ENCODE measurements at regions not wholly inside any gene's neighbourhood (a gene's known extent, or its start where the extent isn't known, plus 50 kb on each side); places are given as distances from the start of the nearest gene placed in this dataset.
"Not testable (repeated sequence)": the region's sequence is repeated elsewhere in the genome, so short reads cannot be mapped to it uniquely, and the experiment has no call there.

DNA sequence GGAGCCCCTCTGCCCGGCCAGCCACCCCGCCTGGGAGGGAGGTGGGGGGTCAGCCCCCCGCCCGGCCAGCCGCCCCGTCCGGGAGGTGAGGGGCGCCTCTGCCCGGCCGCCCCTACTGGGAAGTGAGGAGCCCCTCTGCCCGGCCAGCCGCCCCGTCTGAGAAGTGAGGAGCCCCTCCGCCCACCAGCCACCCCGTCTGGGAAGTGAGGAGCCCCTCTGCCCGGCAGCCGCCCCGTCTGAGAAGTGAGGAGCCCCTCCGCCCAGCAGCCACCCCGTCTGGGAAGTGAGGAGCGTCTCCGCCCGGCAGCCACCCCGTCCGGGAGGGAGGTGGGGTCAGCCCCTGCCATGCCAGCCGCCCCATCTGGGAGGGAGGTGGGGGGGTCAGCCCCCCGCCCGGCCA lies 102.8 kb downstream of the ID4 start:
- not testable (repeated sequence) for H3K4me2 ChIP-seq (ENCODE audit: low read length); H2BK12ac ChIP-seq (ENCODE audit: low read length); H3K27ac ChIP-seq (ENCODE audit: low read depth, low read length); H4K91ac ChIP-seq (ENCODE audit: low read depth, low read length); H3K4me3 ChIP-seq (ENCODE audit: low read depth, low read length); H3K9me3 ChIP-seq (ENCODE audit: insufficient read depth, low read depth, low read length); H2BK120ac ChIP-seq (ENCODE audit: insufficient read depth, low read length, poor library complexity); H2BK5ac ChIP-seq (ENCODE audit: low read depth, low read length, poor library complexity); H3K79me1 ChIP-seq (ENCODE audit: low read length); H3K14ac ChIP-seq (ENCODE audit: low read length); H3K36me3 ChIP-seq (ENCODE audit: control insufficient read depth in 1 of 2, insufficient read depth in 2 of 2, low read length in 2 of 2); H3K79me2 ChIP-seq (ENCODE audit: control insufficient read depth, insufficient read depth, low read length, poor library complexity); H3K4ac ChIP-seq (ENCODE audit: low read depth, low read length); H3K4me1 ChIP-seq (ENCODE audit: control insufficient read depth in 1 of 2, insufficient read depth in 2 of 2, low read length in 2 of 2); H2AK5ac ChIP-seq (ENCODE audit: low read length); H3K9ac ChIP-seq (ENCODE audit: low read length); H2AFZ ChIP-seq (ENCODE audit: insufficient read depth, low read length, poor library complexity); DNase-seq; H4K12ac ChIP-seq (ENCODE audit: low read depth, low read length); H3K27me3 ChIP-seq (ENCODE audit: insufficient read depth, low read length); H3K23ac ChIP-seq (ENCODE audit: low read length); H4K8ac ChIP-seq (ENCODE audit: low read depth, low read length); H3K18ac ChIP-seq (ENCODE audit: low read length)
- no CpG with 5 or more reads among the region's 28 CpGs for WGBS (ENCODE audit: extremely low coverage, insufficient coverage, insufficient read length)

DNA sequence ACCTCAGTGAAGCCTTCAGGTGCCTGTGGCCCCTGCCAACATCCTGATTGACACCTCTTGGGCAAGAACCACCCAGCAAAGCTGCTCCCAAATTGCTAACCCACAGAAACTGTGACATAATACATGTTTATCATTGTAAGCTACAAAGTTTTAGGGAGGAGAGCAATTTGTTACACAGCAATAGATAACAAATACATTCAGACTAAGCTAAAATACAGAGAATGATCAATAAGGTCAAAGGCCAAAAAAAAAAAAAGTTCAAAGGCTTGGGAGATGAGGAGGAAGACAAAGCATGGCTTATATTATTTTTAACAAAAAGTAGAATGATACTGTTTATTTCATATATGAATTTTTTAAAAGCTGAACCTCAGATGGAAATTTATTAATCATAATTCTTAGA lies 105.9 kb downstream of the ID4 start:
- Histone ChIP-seq H3K27me3 (ENCODE audit: insufficient read depth, low read length) (no peaks in the 10 kb centered on the region), H3K36me3 (ENCODE audit: control insufficient read depth in 1 of 2, insufficient read depth in 2 of 2, low read length in 2 of 2) (no peaks in the 10 kb centered on the region)

DNA sequence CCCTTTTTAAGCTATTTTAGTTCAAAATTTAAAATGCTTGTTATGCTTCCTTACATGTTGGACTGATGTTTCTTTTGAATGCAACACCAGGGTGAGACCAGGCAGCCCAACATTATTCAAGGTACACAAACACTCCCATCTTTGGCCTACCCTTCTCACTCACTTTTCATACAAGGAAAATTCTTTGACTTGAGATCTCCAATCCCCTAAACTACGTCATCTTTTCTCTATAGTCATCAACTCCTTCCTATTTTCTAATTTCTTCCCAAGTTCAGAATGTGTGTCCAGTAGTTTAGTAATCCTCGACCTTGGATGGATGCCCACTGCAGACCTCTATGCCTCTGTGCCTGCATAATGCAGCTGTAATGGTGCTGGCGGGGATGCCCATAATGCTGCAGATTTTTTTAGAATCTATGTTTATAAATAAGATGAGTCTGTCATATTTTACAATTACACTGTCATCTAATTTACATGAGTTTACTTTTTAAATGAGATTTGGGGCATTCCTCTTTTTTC lies 108.7 kb downstream of the ID4 start:
- no peaks in the 10 kb centered on the region for H3K27me3 ChIP-seq (ENCODE audit: insufficient read depth, low read length)
- no peaks in the 10 kb centered on the region for H3K9me3 ChIP-seq (ENCODE audit: insufficient read depth, low read depth, low read length)
- no peak overlapping the region for H3K4me3 ChIP-seq (ENCODE audit: low read depth, low read length)
- H4K12ac ChIP-seq (ENCODE audit: low read depth, low read length), result no peak overlapping the region
- H3K4ac ChIP-seq (ENCODE audit: low read depth, low read length), result no peak overlapping the region
- no peak overlapping the region for H3K23ac ChIP-seq (ENCODE audit: low read length)
- H3K79me2 ChIP-seq (ENCODE audit: control insufficient read depth, insufficient read depth, low read length, poor library complexity), result no peaks in the 10 kb centered on the region
- WGBS (ENCODE audit: extremely low coverage, insufficient coverage, insufficient read length), result 100% methylated on average over 1 of the region's 3 CpGs
- H3K4me2 ChIP-seq (ENCODE audit: low read length), result no peak overlapping the region
- H3K14ac ChIP-seq (ENCODE audit: low read length), result no peak overlapping the region
- H3K36me3 ChIP-seq (ENCODE audit: control insufficient read depth in 1 of 2, insufficient read depth in 2 of 2, low read length in 2 of 2), result no peaks in the 10 kb centered on the region
- H3K79me1 ChIP-seq (ENCODE audit: low read length), result no peaks in the 10 kb centered on the region
- DNase-seq, result no peak
- H2BK5ac ChIP-seq (ENCODE audit: low read depth, low read length, poor library complexity), result no peak overlapping the region
- H2BK12ac ChIP-seq (ENCODE audit: low read length), result no peak overlapping the region
- no peak overlapping the region for H2AK5ac ChIP-seq (ENCODE audit: low read length)
- no peaks in the 10 kb centered on the region for H3K4me1 ChIP-seq (ENCODE audit: control insufficient read depth in 1 of 2, insufficient read depth in 2 of 2, low read length in 2 of 2)
- H4K91ac ChIP-seq (ENCODE audit: low read depth, low read length), result no peak overlapping the region
- no peak overlapping the region for H3K27ac ChIP-seq (ENCODE audit: low read depth, low read length)
- H3K18ac ChIP-seq (ENCODE audit: low read length), result no peak overlapping the region
- no peak overlapping the region for H2AFZ ChIP-seq (ENCODE audit: insufficient read depth, low read length, poor library complexity)
- H3K9ac ChIP-seq (ENCODE audit: low read length), result no peak overlapping the region
- no peak overlapping the region for H2BK120ac ChIP-seq (ENCODE audit: insufficient read depth, low read length, poor library complexity)
- H4K8ac ChIP-seq (ENCODE audit: low read depth, low read length), result no peak overlapping the region

More for the DNA sequence above, 105.9 kb downstream of the ID4 start:
- no peak overlapping the region for H3K23ac ChIP-seq (ENCODE audit: low read length)
- H4K8ac ChIP-seq (ENCODE audit: low read depth, low read length), result no peak overlapping the region
- H2AFZ ChIP-seq (ENCODE audit: insufficient read depth, low read length, poor library complexity), result no peak overlapping the region
- no peaks in the 10 kb centered on the region for H3K9me3 ChIP-seq (ENCODE audit: insufficient read depth, low read depth, low read length)
- no peak overlapping the region for H2BK5ac ChIP-seq (ENCODE audit: low read depth, low read length, poor library complexity)
- no peak overlapping the region for H3K27ac ChIP-seq (ENCODE audit: low read depth, low read length)
- no peak overlapping the region for H3K9ac ChIP-seq (ENCODE audit: low read length)
- H3K18ac ChIP-seq (ENCODE audit: low read length), result no peak overlapping the region
- H4K12ac ChIP-seq (ENCODE audit: low read depth, low read length), result no peak overlapping the region
- no peak overlapping the region for H3K4me3 ChIP-seq (ENCODE audit: low read depth, low read length)
- H2BK12ac ChIP-seq (ENCODE audit: low read length), result no peak overlapping the region
- no peak overlapping the region for H2BK120ac ChIP-seq (ENCODE audit: insufficient read depth, low read length, poor library complexity)
- H3K4me1 ChIP-seq (ENCODE audit: control insufficient read depth in 1 of 2, insufficient read depth in 2 of 2, low read length in 2 of 2), result no peaks in the 10 kb centered on the region
- no peak overlapping the region for H3K14ac ChIP-seq (ENCODE audit: low read length)
- no peak for DNase-seq
- H3K79me1 ChIP-seq (ENCODE audit: low read length), result no peaks in the 10 kb centered on the region
- H3K79me2 ChIP-seq (ENCODE audit: control insufficient read depth, insufficient read depth, low read length, poor library complexity), result no peaks in the 10 kb centered on the region
- no peak overlapping the region for H3K4ac ChIP-seq (ENCODE audit: low read depth, low read length)
- H2AK5ac ChIP-seq (ENCODE audit: low read length), result no peak overlapping the region
- H4K91ac ChIP-seq (ENCODE audit: low read depth, low read length), result no peak overlapping the region
- H3K4me2 ChIP-seq (ENCODE audit: low read length), result no peak overlapping the region

DNA sequence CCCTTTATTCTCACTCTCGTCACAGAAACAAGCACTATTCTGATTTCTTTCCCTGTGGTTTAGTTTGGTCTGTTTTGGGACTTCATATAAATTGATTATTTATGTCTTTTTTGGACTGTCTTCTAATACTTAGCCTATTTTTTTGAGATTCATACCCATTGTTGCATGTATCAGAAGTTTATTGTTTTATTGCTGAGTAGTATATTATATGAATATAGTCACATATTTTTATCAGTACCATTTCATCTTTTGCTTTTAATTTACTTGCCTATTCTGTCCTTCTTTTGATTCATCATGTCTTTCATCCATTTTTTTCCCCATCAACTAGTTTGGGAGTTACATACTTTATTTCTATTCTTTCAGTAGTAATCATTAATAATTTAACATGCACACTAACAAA lies 112.0 kb downstream of the ID4 start:
- H2AK5ac ChIP-seq (ENCODE audit: low read length), result no peak overlapping the region
- H3K79me2 ChIP-seq (ENCODE audit: control insufficient read depth, insufficient read depth, low read length, poor library complexity), result no peaks in the 10 kb centered on the region
- H3K4me2 ChIP-seq (ENCODE audit: low read length), result no peak overlapping the region
- no peak overlapping the region for H3K23ac ChIP-seq (ENCODE audit: low read length)
- H2AFZ ChIP-seq (ENCODE audit: insufficient read depth, low read length, poor library complexity), result no peak overlapping the region
- no peak overlapping the region for H3K9ac ChIP-seq (ENCODE audit: low read length)
- no peak overlapping the region for H2BK5ac ChIP-seq (ENCODE audit: low read depth, low read length, poor library complexity)
- no peak overlapping the region for H2BK120ac ChIP-seq (ENCODE audit: insufficient read depth, low read length, poor library complexity)
- no peaks in the 10 kb centered on the region for H3K27me3 ChIP-seq (ENCODE audit: insufficient read depth, low read length)
- H2BK12ac ChIP-seq (ENCODE audit: low read length), result no peak overlapping the region
- H3K27ac ChIP-seq (ENCODE audit: low read depth, low read length), result no peak overlapping the region
- WGBS (ENCODE audit: extremely low coverage, insufficient coverage, insufficient read length), result no CpG with 5 or more reads among the region's 1 CpG
- H4K91ac ChIP-seq (ENCODE audit: low read depth, low read length), result no peak overlapping the region
- H3K4me1 ChIP-seq (ENCODE audit: control insufficient read depth in 1 of 2, insufficient read depth in 2 of 2, low read length in 2 of 2), result no peaks in the 10 kb centered on the region
- H3K18ac ChIP-seq (ENCODE audit: low read length), result no peak overlapping the region
- no peak overlapping the region for H3K4ac ChIP-seq (ENCODE audit: low read depth, low read length)
- H3K4me3 ChIP-seq (ENCODE audit: low read depth, low read length), result no peak overlapping the region
- H3K36me3 ChIP-seq (ENCODE audit: control insufficient read depth in 1 of 2, insufficient read depth in 2 of 2, low read length in 2 of 2), result no peaks in the 10 kb centered on the region
- no peak overlapping the region for H4K12ac ChIP-seq (ENCODE audit: low read depth, low read length)
- no peaks in the 10 kb centered on the region for H3K9me3 ChIP-seq (ENCODE audit: insufficient read depth, low read depth, low read length)
- no peaks in the 10 kb centered on the region for H3K79me1 ChIP-seq (ENCODE audit: low read length)
- DNase-seq, result no peak
- H3K14ac ChIP-seq (ENCODE audit: low read length), result no peak overlapping the region
- H4K8ac ChIP-seq (ENCODE audit: low read depth, low read length), result no peak overlapping the region
